HS-27A (cell line): ENCODE measurements at regions not wholly inside any gene's neighbourhood (a gene's known extent, or its start where the extent isn't known, plus 50 kb on each side); places are given as distances from the start of the nearest gene placed in this dataset.
"Not testable (repeated sequence)": the region's sequence is repeated elsewhere in the genome, so short reads cannot be mapped to it uniquely, and the experiment has no call there.

ENCODE experiments used
- DNase-seq: peaks from one replicate; pipeline ENCODE4 v3.0.0-alpha.2; 2012; ENCODE audit warnings: low read depth, missing footprints

DNA sequence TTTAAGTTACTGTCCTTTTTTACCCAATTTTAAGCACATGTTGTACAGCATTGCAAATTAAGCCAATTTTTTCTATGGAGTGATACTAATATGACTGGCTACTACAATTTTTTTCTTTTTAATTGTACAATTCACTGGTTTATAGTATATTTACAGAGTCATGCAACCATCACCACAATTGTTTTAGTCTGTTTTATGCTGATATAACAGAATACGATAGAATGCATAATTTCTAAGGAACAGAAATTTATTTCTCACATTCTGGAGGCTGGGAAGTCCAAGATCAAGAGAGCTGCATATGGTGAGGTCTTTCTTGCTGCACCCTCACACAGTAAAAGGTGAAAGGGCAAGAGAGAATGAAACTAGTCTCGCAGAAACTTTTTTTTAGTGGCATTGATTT is 125.3 kb downstream of the GLUD2 start:
- DNase-seq, result no peak

DNA sequence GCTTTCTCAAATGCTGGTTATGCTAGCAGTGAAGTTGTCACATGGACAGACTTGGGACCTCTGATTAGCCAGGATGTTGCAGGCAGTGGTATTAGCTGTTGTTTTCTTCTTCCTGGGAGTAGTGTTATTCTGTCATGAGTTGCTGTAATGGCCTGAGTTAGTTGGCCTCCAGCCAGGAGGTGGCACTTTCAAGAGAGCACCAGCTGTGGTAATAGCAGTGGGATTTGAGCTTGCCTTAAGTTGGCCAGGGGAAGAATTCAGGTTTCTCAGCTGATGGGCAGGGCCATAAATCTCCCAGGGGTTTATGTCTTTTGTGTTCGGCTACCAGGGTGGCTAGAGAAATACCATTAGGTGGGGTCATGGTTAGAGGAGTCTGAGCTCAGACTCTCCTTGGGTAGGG is 132.6 kb downstream of the GLUD2 start:
- DNase-seq, result no peak

DNA sequence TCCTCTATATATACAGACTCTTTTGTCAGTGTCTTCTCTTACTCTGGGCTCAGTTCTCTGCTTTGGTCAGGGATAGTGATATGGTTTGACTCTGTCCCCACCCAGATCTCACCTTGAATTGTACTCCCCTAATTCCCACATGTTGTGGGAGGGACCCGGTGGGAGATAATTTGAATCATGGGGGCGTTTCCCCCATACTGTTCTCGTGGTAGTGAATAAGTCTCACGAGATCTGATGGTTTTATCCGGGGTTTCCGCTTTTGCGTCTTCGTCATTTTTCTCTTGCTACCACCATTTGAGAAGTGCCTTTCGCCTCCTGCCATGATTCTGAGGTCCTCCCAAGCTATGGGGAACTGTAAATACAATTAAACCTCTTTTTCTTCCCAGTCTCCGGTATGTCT is 144.4 kb downstream of the GLUD2 start:
- DNase-seq, result no peak

DNA sequence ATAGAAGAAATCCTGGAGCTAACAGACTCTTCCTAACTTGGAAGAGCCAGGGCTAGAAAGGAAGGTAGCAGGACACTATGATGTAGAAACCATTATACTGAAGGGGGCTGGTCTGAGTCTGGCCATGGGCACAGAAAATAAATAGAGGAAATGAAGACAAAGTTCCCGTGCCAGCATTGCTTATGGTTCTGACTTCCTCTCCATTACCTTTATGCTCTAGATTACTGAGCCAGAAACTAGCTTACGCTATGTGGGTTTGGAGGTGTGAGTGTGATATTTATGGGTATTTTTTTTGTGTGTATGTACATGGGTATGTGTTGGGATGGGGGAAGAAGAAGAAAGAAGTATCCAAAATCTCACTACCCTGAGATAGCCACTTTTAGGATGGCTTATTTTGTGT is 148.3 kb downstream of the GLUD2 start:
- no peak for DNase-seq

DNA sequence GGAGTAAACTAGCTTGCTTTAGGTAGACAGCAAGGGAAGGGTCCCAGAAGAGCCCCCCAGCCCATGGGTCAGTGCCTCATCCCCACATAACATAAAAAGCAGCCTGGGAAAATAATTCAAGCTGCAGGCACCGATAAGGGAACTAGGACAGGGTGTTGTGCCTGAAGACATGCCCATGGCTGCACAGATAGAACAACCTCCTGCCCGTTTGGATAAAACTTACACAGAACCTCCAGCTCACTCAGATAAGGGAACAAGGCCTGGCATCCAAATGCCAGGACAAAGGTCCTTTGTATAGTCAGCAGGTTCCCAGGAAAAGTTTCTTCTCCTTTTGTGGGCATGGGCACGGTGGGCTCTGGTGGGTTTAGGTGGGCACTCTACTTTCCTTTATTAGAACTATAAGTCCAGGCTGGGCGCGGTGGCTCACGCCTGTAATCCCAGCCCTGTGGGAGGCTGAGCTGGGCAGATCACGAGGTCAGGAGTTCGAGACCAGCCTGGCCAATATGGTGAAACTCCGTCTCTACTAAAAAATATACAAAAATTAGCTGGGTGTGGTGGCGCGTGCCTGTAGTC is 149.5 kb downstream of the GLUD2 start:
- not testable (repeated sequence) for DNase-seq

DNA sequence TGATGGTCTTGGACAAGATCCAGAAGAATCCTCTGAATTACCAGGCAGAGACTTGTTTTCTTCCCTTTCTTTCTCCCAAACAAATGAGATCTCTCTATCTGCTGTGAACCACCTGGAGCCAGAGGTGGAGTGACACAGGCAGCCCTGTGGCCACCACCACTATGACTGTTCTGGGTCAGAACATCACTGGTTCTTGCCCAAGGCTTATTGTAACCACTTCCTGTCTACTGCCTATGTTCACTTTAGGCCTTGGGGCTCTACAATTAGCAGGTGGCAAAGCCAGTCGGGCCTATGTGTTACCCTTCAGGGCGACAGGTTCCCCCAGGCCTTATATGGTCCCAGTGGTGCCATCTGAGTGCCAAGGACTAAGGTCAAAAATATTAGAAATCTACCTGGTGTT is 161.2 kb downstream of the GLUD2 start:
- DNase-seq, result no peak

DNA sequence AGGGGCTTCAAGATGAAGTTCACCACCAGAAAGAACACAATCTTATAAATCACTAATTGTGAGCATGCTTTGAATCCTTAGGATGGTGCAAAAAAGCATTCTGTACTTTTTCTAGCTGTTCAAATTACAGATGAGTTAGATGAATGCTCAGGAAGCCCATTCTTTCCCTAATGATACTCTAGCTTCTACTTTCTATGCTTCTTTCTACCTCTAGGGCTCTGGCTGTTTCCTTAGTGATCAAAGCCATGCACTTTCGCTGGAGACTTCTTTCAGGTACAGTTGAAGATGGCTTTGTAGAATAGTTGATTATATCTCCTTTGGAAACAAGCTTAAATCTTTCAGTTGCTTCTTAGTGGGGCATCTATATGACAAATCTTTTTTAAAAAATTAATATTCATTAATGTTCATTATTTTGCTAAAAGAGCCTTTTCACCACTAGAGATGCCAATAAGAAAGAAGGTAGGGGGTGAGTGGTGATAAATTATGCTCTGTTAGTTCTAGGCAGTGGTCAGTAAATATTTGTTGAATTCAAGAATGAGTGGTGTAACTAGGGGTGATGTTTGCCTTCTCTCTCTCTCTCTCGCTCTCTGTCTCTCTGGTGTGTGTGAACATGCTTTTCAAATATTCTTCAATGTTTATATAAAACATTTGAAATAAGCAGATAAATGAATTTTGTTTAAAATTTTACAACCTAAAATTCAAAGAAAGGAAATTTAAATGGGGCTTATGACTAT is 169.4 kb downstream of the GLUD2 start:
- DNase-seq, result no peak

DNA sequence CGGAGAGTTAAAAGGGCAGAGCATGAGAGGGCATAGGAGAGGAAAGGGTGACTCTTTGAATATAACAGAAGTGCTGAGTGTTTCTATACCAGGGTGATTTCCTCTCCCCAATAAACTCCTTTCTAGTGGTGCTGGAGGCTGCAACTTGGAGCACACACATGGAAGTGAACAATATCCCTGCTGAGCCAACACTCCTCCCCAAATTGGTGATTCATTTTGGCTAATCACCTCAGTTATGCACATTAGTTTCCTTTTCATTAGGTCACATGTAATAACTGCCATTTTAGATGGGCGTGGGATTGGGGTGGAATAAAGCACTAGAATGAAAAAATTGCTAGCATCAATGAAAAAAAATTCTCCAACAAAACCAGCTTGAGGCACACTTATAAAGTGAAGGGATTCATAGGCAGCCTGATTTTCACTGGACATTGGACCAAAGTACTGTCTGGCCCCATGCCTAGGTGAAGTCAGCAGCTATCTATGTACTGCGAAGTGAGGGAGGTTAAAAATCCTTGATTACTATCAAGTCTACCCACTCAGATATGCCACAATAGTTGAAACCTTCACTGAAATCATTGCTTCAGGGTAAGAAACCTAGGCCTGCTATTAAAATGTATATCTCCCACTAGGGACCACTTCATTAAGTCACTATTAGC is 174.0 kb downstream of the GLUD2 start:
- DNase-seq, result no peak

DNA sequence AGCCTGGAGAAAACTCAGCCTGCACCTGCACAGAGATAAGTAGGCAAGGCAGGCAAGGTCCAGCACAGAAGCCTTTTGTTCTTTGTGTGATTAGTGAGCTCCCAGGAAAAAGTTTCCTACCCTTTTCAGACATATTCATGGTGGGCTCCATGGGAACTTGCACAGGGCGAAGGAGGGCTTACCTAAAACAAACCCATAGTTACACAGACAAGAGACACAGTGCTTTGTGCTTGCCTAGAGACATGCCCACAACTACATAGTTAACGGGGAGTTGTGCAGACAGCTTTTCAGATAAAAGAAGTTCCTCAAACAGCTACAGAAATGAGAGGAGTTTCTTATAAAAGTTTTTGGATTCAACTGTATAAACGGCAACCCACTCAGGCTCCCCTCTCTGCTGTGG is 180.5 kb downstream of the GLUD2 start:
- DNase-seq, result no peak

DNA sequence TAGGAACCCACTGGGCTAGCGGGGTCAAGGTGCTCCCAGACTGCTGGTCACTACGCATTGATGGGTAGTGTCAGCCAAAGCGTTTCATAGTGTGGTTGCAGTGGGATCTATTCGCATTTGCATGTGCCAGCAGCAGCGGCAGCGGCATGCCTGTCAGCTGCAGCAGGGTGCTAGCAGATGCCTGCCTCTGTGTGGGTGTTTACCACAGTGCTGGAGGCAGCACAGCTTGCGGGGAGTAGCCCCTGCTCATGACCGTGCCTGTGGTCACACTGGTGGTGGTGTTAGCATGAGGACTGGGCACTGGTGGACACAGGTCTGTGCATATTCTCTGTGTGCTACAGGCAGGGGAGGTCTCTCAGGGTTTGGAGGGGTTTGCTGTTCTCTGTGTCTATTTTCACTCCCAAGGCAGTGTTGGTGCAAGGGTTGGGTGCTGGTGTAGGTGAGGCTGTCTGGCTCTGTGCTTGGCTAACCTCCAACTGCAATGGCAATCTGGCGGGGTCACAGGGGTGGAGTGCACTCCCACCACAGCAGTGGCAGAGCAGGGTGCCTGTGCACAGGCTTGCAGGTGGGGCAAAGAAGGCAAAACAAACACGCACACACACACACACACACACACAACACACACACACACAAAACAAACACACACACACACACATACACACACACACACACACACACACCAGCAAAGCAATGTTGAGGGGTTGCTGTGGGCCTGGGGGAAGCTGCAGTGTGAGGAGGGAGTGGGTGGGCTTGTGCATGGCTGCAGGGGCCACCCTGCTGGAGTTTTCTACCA is 184.4 kb downstream of the GLUD2 start:
- DNase-seq, result no peak

DNA sequence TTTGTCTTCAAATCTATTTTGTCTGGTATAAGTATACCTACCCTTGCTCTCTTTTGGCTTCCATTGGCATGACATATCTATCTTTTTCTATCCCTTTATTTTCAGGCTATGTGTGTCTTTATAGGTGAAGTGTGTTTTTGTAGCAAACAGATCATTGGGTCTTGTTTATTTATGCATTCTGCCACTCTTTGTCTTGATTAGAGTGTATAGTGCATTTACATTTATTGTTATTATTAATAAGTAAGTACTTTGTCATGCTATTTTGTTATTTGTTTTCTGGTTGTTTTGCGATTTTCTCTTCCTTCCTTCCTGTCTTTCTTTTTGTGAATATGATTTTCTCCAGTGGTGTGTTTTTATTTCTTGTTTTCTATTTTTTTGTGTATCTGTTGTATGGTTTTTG is 188.6 kb downstream of the GLUD2 start:
- no peak for DNase-seq

DNA sequence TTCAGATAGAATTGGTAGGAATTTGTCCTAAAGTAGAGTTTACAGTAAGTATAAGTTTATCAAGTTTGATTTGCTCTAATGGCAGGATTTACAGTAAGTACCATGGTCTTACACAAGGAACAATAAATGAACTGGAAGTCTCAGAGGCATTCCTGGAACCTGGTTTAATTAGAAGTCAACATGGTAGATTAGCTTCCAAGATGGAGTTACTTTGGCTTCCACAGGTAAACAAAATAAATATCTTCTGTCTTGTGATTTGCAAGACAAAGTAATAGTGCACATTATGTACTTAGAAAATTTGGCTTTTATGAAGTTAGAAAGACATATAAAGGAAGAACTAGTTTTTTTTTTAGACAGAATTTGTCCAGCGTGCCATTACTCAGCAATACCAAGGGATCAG is 190.7 kb downstream of the GLUD2 start:
- no peak for DNase-seq

DNA sequence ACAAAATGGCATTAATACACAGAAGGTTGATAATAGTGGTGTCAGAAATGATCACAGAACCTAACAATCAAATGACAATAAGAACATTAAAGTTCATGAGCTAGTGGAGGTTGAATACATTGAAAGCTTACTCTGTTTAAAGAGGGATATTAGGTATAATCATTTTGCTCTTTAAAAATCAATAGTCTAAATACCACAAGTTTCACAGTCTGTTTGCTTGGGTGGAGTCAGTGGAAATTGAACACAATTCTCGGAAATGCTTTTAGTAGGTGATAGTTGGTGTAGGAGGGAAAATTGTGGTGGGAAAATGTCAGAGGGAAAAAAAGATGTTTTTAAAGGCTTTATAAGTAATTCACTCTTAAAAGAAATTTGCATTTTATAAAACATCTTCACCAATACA is 197.1 kb downstream of the GLUD2 start:
- no peak for DNase-seq

DNA sequence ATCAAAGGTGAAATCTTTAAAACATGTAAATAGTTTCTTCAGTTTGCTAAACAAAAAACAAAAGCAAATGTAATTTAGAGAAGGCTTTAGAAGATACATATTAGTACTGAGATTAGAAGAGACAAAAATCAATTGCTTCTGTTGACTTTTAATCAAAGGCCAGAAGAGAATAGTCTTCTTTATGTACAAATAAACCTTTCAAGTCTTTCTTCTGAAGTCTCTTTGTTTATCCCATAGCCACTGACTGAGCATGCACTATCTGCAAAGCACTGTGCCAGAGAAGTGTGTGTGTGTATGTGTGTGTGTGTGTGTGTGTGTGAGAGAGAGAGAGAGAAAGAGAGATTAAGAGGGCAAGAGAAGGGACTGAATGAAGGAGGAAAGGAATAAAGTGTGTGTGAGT is 198.4 kb downstream of the GLUD2 start:
- no peak for DNase-seq

DNA sequence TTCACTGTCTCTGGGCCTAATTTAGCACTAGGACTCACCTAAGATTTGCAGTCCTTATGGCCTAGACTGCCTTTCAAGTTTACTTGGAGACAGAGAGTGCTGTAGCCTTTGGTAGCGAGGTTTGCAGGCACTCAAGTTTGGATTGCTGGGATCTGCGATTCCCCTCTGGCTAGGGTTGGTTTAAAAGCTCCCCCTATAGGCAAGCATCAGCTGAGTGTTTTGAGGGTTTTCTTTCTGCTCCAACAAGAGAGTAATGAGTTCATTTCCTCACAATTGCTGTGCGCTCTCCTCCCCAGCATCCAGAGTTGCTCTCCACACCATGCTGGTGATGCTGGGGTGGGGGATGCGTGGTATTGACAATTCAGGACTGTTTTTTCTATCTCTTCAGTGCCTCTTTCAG is 206.9 kb downstream of the GLUD2 start:
- DNase-seq, result no peak

DNA sequence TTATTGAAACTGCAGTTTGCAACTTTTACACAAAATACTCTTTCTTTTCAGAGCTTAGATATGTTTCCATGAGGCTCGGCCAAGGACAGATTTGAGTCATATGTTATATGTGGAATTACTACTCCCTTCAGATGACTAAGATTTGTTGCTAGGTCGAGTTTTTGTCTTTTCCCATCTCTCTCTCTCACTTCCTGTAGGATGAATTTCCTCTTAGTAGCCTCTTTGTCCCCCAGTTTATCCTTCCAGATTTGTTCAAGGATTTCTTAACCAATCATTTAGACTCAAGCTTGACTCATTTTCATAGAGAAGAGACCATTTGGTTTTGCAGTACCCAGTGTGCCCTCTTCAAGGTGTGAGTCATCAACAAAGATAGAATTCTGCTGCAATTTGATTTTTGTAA is 209.2 kb downstream of the GLUD2 start:
- DNase-seq, result no peak

DNA sequence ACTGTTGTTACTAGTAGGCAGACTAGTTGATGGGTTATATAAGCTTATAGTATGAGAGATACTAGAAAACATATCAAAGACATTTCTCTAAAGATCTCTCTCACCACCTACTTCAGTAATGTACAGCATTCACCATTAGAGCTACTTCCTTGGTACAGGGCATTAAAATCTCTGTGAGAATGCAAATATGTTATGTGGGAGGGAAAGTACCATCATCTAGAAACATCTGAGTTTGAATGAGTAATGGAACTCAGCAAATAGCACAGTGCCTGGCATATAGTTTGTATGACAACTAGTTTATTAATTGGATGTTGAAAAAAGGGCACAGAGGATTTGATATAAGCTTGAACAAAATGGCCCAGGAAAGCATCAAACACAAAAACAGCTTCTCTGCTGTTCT is 211.1 kb downstream of the GLUD2 start:
- DNase-seq, result no peak

DNA sequence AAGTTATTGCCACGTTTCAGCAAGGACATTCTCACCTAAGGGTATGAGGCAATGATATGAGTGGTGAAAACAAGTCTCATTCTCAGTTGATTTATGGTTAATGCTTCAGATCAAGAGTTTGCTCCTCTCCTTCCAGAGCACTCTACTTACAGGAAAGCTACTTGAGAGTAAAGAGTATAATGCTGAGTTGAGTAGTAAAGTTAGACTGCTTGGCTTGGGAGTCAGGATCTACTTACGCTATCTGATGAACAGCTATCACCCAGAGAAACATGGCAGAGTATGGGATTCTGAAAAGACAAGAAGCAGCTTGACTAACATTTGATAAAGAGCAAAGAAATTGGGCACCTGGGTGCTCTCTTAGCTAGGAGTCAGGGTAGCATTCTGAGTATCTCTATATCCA is 211.8 kb downstream of the GLUD2 start:
- no peak for DNase-seq

DNA sequence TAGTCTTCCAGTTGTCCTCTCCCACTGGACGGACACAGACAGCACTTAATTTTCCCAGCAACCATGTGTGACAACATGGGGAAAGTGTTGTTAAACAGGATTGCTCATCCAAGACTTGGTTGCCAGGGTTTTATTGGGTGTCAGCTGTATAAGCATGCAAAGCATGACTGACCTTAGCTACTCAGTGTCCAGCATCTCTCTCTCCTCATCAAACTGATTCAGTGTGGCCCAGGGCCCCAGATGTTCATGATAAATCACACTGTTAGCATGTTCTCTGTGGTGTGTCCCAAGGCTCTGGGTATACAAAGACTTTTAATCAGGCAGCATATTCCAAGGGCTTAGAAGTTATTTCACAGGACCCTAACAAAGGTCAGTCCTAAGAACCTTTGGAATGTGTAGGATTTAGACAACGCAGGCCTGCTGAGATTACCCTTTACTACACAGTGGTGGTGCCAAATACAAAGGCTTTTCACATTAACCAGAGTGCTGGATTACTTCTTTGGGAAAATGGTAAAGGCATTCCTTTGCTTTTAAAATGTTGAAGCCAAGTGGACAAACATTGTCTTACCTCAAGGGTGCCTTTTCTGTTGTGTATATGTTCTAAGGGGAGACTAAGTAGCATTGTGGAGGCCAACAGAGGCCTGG is 213.3 kb downstream of the GLUD2 start:
- DNase-seq, result no peak

DNA sequence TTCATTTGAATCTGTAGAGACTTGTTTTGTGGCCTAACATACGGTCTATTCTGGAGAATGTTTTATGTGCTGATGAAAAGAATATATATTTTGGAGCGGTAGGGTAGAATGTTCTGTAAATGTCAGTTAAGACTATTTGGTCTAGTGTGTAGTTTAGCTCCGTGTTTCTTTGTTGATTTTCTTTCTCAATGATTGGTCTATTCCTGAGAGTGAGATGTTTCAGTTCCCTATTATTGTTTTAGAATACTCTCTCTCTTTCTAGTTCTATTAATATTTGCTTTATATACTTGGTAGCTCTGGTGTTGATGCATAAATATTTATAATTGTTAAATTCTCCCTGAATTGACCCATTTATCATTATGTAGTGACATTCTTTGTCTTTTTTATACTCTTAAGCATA is 236.5 kb downstream of the GLUD2 start:
- no peak for DNase-seq

DNA sequence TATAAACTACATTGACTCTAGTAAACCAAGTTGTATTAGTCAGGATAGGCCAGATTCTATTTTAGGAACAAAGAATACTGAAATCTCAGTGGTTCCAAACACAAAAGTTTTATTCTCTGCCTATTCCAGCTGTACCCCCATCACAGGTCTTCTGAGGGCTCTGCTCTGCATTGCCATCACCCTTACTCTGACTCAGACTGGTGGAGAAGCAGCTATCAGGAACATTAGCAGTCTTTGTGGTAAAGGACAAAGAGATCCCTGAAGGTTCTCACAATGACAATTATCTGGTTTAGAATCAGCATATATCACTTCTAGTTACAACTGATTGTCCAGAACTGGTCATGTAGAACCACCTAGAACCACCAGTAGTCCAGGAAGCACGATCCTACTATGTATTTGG is 251.1 kb downstream of the GLUD2 start:
- DNase-seq, result no peak

DNA sequence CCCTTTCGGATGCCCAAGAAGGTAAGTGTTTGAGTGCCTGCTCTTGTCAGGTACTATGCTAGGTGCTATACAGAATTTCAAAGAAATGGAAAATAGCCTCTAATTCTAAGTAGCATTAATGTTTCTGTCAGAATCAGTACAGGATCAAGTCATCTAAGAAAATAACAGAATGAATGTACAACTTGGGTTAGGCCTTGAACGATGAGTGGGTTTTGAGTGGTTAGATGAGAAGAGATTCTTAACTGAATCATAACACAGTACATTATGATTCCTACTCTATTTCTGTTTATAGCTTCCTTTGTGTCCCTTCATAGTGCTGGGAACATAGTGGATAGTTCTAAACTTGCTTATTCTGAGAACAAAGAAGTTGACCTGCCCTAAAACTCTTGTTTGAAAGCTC is 253.9 kb downstream of the GLUD2 start:
- no peak for DNase-seq
